BLaER1 (cell line): ENCODE measurements at regions not wholly inside any gene's neighbourhood (a gene's known extent, or its start where the extent isn't known, plus 50 kb on each side); places are given as distances from the start of the nearest gene placed in this dataset.

Experiments used
- H3K27ac ChIP-seq: shearing (Covaris generic); formaldehyde crosslinking; 2 replicates; pipeline ENCODE4 v1.8.1; 2022
- H3K27me3 ChIP-seq: shearing (Covaris generic); formaldehyde crosslinking; 2 replicates; pipeline ENCODE4 v1.8.1; 2022
- H3K36me3 ChIP-seq: shearing (Covaris generic); formaldehyde crosslinking; 2 replicates; pipeline ENCODE4 v1.8.1; 2022
- H3K4me1 ChIP-seq: shearing (Covaris generic); formaldehyde crosslinking; 2 replicates; pipeline ENCODE4 v1.8.1; 2022
- H3K4me2 ChIP-seq: shearing (Covaris generic); formaldehyde crosslinking; 2 replicates; pipeline ENCODE4 v1.8.1; 2022
- H3K4me3 ChIP-seq: shearing (Covaris generic); formaldehyde crosslinking; 2 replicates; pipeline ENCODE4 v1.8.1; 2022
- H3K9ac ChIP-seq: shearing (Covaris generic); formaldehyde crosslinking; 2 replicates; pipeline ENCODE4 v1.8.1; 2022
- H3K9me3 ChIP-seq: shearing (Covaris generic); formaldehyde crosslinking; 2 replicates; pipeline ENCODE4 v1.8.1; 2022
- H4K20me1 ChIP-seq: shearing (Covaris generic); formaldehyde crosslinking; 2 replicates; pipeline ENCODE4 v1.8.1; 2022
- Cebpa-rat ChIP-seq: shearing (Covaris generic); IDR thresholded peaks from 2 replicates; pipeline ENCODE4 v1.8.1; 2022

DNA sequence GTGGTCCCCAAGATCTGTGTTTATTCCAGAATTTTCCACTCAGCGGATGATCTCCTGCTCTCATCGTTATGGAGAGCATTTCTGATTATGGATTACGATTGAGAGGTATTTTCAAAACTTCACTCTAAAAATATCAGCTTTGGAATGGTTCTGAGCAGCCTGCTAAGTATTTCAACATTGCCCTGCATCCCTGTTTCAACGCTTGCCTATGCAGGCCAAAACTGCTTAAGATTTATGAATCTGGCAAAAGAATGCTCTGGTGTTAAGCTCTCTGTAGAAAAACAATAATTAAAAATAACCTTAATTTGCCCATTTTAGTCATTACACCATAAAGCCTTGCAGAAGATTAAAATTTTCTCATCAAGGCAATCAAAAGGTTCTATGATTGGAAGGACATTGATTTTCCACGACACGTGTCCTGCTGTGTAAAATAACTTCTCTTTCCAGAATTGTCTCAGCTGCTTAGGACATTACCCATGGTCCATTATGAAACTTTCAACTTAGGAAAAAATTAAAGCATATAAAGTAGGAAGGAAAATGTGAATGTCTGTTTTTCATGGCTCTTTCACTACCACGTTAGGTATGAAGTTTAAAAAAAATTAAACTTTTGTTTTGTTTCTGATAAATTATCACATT is 229.9 kb downstream of the ACKR3 start:
- H3K4me2 ChIP-seq: no peak overlapping the region
- H3K4me3 ChIP-seq: no peak overlapping the region
- peaks cover 9% of the 10 kb centered on the region; the same call in 1 of the 2 replicates for H3K9me3 ChIP-seq
- no peaks in the 10 kb centered on the region for H3K4me1 ChIP-seq
- no peaks in the 10 kb centered on the region for H3K27me3 ChIP-seq
- no peak for TF ChIP-seq Cebpa-rat
- H3K9ac ChIP-seq: no peak overlapping the region
- H3K36me3 ChIP-seq: no peaks in the 10 kb centered on the region
- H3K27ac ChIP-seq: no peak overlapping the region
- H4K20me1 ChIP-seq: no peaks in the 10 kb centered on the region

DNA sequence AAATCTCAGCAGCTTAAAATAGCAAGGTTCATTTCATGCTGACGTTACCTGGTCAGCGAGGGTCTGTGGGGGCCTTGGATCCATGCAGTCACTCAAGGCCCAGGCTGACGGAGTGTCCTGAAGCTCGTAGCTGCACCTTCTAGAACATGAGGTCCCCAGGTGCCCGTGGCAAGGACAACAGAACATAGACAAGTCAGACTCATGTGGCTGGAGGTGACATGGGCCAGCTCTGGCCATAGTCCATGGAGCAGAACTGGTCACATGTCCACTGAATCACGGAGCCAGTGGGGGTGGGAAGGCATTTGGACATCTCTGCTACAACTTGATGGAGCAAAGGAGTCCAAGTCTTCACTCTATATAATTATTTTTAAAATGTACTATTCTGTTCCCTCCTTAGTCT is 233.2 kb downstream of the ACKR3 start:
- no peak overlapping the region for H3K4me3 ChIP-seq
- no peak overlapping the region for H3K9ac ChIP-seq
- H3K9me3 ChIP-seq: peaks cover 24% of the 10 kb centered on the region
- H3K27me3 ChIP-seq: no peaks in the 10 kb centered on the region
- no peak for TF ChIP-seq Cebpa-rat
- no peaks in the 10 kb centered on the region for H3K4me1 ChIP-seq
- no peaks in the 10 kb centered on the region for H4K20me1 ChIP-seq
- H3K27ac ChIP-seq: no peak overlapping the region
- H3K36me3 ChIP-seq: no peaks in the 10 kb centered on the region
- H3K4me2 ChIP-seq: no peak overlapping the region

DNA sequence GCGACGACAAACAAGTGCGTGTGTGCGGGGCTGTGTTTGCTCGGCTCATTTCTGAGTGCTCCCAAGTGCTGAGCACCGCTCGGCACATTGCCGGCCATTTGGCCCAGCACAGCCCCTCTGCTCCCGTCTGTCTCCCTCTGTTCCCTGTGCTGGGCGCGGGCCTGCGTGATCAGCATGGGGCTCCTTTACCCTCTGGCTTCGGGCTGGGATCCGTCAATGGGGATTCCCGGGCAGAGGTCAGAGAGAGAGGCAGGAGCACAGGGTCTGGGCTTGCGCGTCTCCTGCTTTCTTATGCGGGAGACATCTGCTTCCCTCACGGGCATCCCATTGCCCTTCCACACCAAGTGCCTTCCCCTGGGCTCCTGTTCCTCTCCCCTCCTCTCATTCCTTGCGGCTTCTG is 234.0 kb downstream of the ACKR3 start:
- no peak for TF ChIP-seq Cebpa-rat
- no peak overlapping the region for H3K9ac ChIP-seq
- H3K4me3 ChIP-seq: no peak overlapping the region
- H4K20me1 ChIP-seq: no peaks in the 10 kb centered on the region
- no peak overlapping the region for H3K4me2 ChIP-seq
- H3K27me3 ChIP-seq: no peaks in the 10 kb centered on the region
- H3K27ac ChIP-seq: no peak overlapping the region
- 0 out of 2 replicates have a peak, but pooled peaks cover 3% of the 10 kb centered on the region for H3K36me3 ChIP-seq
- H3K4me1 ChIP-seq: no peaks in the 10 kb centered on the region
- H3K9me3 ChIP-seq: peaks cover 32% of the 10 kb centered on the region

DNA sequence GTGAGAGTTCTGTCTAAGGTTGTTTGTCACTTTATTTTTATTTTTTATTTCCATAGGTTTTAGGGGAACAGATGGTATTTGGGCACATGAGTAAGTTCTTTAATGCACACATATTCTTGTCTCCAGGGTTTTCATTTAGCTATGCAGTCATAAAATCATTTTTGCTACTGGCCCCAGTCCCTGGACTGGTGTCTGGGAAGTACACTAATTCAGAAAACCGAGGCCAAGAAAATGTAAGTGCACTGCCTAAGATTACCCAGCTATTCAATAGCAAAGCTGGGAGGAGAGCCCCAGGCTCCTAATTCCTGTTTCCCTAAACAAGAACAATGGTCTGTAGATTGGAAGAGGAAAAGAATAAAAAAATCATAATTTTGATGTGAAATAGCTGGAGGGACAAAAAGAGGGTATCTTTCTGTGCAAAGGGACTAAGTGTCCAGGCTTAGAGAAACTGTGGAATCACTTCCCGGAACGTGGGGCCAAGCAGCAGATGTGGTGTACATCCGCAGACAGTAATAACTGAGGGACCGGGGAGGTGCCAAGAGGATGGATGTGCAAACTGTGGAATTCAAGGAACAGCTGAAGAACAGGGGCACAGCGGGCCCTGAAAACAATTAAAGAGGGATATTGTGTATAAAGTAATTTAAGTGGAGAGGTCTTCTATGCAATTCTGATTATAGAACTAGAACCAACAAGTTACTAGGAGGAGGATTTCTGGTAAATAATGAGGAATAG is 236.3 kb downstream of the ACKR3 start:
- Histone ChIP-seq H3K36me3 (0 out of 2 replicates have a peak, but pooled peaks cover 4% of the 10 kb centered on the region), H3K9ac (no peak overlapping the region), H3K4me3 (no peak overlapping the region), H4K20me1 (no peaks in the 10 kb centered on the region), H3K4me1 (no peaks in the 10 kb centered on the region), H3K27me3 (no peaks in the 10 kb centered on the region), H3K4me2 (no peak overlapping the region), H3K9me3 (peaks cover 54% of the 10 kb centered on the region), H3K27ac (no peak overlapping the region)
- no peak for TF ChIP-seq Cebpa-rat

DNA sequence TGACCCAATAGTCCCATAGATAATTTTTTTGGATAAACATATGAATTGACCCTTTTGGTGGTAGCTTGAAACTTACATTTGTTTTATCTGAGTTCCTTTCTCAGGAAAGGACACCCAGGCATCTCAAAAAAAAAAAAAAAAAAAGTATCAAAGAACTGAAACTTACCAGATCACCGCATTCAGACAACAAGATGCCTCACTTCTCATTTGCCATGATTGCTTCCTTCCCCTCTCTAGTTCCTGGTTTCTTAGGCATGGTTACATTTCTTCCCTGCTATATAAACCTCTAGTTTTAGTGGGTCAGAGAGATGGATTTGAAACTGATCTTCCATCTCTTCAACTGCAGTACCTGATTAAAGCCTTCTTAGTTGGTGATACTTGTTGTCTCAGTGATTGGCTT is 240.1 kb downstream of the ACKR3 start:
- Histone ChIP-seq H3K9ac (no peak overlapping the region), H3K27ac (no peak overlapping the region), H3K27me3 (no peaks in the 10 kb centered on the region), H3K9me3 (peaks cover 48% of the 10 kb centered on the region), H4K20me1 (no peaks in the 10 kb centered on the region), H3K4me3 (no peak overlapping the region), H3K36me3 (0 out of 2 replicates have a peak, but pooled peaks cover 4% of the 10 kb centered on the region), H3K4me2 (no peak overlapping the region), H3K4me1 (no peaks in the 10 kb centered on the region)
- no peak for TF ChIP-seq Cebpa-rat

DNA sequence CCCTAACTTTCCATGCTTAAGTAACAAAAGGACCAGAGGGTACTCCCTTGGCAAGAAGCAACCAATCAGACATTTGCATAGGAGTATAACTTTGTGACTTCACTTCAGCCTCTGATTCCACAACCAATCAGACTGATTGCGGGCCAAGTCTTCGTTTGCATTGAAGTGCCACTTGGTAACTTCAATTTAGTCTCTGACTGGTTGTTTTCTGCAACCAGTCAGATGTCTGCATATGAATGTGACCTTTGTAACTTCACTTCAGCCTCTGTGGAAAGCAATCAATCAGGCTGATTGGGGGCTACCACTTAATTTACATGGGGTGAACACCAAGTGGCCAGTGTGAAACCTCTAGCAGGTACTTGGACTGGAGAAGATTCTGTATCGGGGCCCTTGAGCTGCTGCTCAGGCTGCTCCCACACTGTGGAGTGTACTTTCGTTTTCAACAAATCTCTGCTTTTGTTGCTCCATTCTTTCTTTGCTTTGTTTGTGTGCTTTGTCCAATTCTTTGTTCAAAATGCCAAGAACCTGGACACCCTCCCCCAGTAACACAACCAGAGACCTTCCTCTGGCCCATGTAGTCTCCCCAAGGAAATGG is 241.5 kb downstream of the ACKR3 start:
- no peak overlapping the region for H3K27ac ChIP-seq
- peaks cover 48% of the 10 kb centered on the region for H3K9me3 ChIP-seq
- no peaks in the 10 kb centered on the region for H3K4me1 ChIP-seq
- no peak overlapping the region for H3K9ac ChIP-seq
- H4K20me1 ChIP-seq: no peaks in the 10 kb centered on the region
- H3K4me3 ChIP-seq: no peak overlapping the region
- no peak for TF ChIP-seq Cebpa-rat
- H3K27me3 ChIP-seq: no peaks in the 10 kb centered on the region
- no peak overlapping the region for H3K4me2 ChIP-seq
- 0 out of 2 replicates have a peak, but pooled peaks cover 4% of the 10 kb centered on the region for H3K36me3 ChIP-seq

DNA sequence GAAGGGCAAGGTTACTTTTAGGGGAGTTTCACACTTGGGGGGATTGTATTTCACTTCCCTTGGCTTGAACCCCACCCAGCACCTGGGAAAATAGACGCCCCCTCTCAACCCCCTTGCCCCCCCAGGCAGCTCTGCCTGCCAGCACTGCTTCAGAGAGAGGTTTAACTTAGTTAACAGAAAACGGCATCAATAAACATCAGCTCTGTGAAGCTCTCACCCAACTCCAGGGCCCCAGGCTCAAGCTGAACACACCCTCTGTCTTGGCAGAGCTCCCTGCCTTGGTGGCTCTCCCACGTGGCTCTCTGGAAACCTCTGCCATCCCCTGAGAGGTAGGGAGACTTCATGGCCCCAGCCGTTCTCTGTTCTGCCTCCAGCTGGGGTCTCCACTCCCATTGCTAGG is 244.1 kb downstream of the ACKR3 start:
- H3K9me3 ChIP-seq: peaks cover 24% of the 10 kb centered on the region
- no peak overlapping the region for H3K9ac ChIP-seq
- no peaks in the 10 kb centered on the region for H3K36me3 ChIP-seq
- no peak overlapping the region for H3K4me3 ChIP-seq
- no peaks in the 10 kb centered on the region for H3K4me1 ChIP-seq
- TF ChIP-seq Cebpa-rat: no peak
- H3K4me2 ChIP-seq: no peak overlapping the region
- no peaks in the 10 kb centered on the region for H3K27me3 ChIP-seq
- no peak overlapping the region for H3K27ac ChIP-seq
- no peaks in the 10 kb centered on the region for H4K20me1 ChIP-seq

DNA sequence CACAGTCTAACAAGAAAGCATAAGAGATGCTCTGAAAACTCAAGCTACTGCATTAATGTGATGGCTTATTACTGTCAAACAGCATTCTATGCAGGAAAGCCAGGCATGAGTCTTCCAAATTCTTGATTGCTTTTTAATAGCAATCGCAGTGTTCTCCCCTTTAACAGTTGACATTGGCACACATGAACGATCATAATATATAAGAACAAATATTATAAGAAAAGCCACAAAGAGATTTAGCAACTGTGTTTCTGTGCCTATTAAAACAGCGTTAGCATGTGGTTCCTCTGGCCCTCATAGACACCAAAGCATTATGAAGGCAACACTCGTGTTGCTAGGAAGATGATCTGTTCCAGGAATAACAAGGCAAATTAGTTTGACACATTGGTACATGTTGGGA is 245.0 kb downstream of the ACKR3 start:
- no peaks in the 10 kb centered on the region for H3K27me3 ChIP-seq
- no peaks in the 10 kb centered on the region for H3K4me1 ChIP-seq
- H3K27ac ChIP-seq: no peak overlapping the region
- no peak for TF ChIP-seq Cebpa-rat
- H3K9ac ChIP-seq: no peak overlapping the region
- no peaks in the 10 kb centered on the region for H4K20me1 ChIP-seq
- no peaks in the 10 kb centered on the region for H3K36me3 ChIP-seq
- no peak overlapping the region for H3K4me3 ChIP-seq
- H3K4me2 ChIP-seq: no peak overlapping the region
- H3K9me3 ChIP-seq: peaks cover 16% of the 10 kb centered on the region

DNA sequence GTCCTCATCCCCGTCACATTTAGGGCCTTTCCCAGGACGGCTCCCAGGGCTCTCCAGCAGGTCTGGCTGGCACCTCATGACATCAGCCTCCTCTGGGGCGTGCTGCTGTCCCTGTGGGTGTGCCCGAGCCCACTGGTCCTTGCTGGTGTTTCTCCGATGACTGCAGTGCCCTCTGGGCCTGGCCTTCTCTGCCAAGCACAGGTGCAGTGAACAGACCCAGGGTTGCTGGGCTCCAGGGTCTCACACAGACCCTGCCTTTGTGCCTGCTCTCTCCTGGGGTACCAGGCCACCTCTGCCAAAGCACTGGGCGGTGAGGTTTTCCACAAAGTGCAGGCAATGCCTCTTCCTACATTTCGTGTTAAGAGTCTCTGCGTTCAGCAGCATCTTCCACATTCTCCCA is 246.1 kb downstream of the ACKR3 start:
- Histone ChIP-seq H3K4me1 (no peaks in the 10 kb centered on the region), H3K36me3 (no peaks in the 10 kb centered on the region), H3K4me3 (no peak overlapping the region), H3K4me2 (no peak overlapping the region), H4K20me1 (no peaks in the 10 kb centered on the region), H3K9me3 (peaks cover 5% of the 10 kb centered on the region), H3K27ac (no peak overlapping the region), H3K27me3 (no peaks in the 10 kb centered on the region), H3K9ac (no peak overlapping the region)
- TF ChIP-seq Cebpa-rat: no peak
